Fibroblast of mammary gland (primary cell): ENCODE measurements at regions not wholly inside any gene's neighbourhood (a gene's known extent, or its start where the extent isn't known, plus 50 kb on each side); places are given as distances from the start of the nearest gene placed in this dataset.

Experiments used
- DNase-seq: peaks from one replicate; pipeline ENCODE4 v3.0.0-alpha.2; 2010; ENCODE audit warnings: low read depth
- H3K4me3 ChIP-seq: 2 replicates; pipeline ENCODE4 v1.5.1; 2011; ENCODE audit warnings: low read depth, mild to moderate bottlenecking, low read length, moderate library complexity; ENCODE audit not compliant: control insufficient read depth
- TF ChIP-seq, protein P1 (sequence below): conservative IDR thresholded peaks from 2 replicates; pipeline ENCODE4 v1.5.1; 2011; ENCODE audit warnings: low read depth, low read length, inconsistent platforms; ENCODE audit not compliant: control insufficient read depth, insufficient read depth

- TF ChIP-seq, protein P1, sequence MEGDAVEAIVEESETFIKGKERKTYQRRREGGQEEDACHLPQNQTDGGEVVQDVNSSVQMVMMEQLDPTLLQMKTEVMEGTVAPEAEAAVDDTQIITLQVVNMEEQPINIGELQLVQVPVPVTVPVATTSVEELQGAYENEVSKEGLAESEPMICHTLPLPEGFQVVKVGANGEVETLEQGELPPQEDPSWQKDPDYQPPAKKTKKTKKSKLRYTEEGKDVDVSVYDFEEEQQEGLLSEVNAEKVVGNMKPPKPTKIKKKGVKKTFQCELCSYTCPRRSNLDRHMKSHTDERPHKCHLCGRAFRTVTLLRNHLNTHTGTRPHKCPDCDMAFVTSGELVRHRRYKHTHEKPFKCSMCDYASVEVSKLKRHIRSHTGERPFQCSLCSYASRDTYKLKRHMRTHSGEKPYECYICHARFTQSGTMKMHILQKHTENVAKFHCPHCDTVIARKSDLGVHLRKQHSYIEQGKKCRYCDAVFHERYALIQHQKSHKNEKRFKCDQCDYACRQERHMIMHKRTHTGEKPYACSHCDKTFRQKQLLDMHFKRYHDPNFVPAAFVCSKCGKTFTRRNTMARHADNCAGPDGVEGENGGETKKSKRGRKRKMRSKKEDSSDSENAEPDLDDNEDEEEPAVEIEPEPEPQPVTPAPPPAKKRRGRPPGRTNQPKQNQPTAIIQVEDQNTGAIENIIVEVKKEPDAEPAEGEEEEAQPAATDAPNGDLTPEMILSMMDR = no peak
- H3K4me3 ChIP-seq = no peak overlapping the region
- DNase-seq = no peak
Measured at GRCh38 chr12:82565966-82566365, 120.7 kb upstream of the TMTC2 start.

GRCh38 chr12:82567688-82568087, 119.0 kb upstream of the TMTC2 start:
- TF ChIP-seq, protein P1 = no peak
- H3K4me3 ChIP-seq = no peak overlapping the region
- DNase-seq = no peak

- no peak overlapping the region for H3K4me3 ChIP-seq
- TF ChIP-seq, protein P1 = no peak
- DNase-seq = no peak
Measured at GRCh38 chr12:82574191-82574590, 112.5 kb upstream of the TMTC2 start.

GRCh38 chr12:82578725-82579124, 108.0 kb upstream of the TMTC2 start:
- no peak for DNase-seq
- no peak overlapping the region for H3K4me3 ChIP-seq
- TF ChIP-seq, protein P1 = no peak

DNA sequence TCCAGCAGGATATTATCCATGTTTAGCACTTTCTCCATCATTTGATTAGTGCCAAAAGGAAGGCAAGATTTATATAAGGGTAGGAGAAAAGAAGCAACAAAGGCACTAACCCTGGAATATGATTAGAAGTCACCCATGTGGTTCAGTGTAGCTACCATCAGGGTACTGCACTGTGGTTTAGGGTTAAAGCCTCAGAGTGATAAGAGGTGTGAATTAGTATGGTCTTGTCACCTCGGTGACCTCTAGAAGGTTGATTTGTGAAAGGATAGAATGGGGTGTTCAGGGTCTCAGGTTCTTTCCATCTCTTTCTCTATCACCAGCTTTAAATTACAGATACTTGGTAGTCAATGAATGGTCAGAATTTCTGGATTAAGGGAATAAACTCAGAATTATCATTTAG, 103.0 kb upstream of the TMTC2 start:
- H3K4me3 ChIP-seq = no peak overlapping the region
- no peak for DNase-seq
- TF ChIP-seq, protein P1 = no peak

- no peak for DNase-seq
- TF ChIP-seq, protein P1 = no peak
- H3K4me3 ChIP-seq = no peak overlapping the region
Measured at GRCh38 chr12:82593143-82593542, 93.6 kb upstream of the TMTC2 start.

GRCh38 chr12:82593901-82594396, 92.8 kb upstream of the TMTC2 start:
- TF ChIP-seq, protein P1 = no peak
- DNase-seq = no peak
- H3K4me3 ChIP-seq = no peak overlapping the region
